Muscle layer of colon (tissue), 2 donors: ENCODE measurements at regions not wholly inside any gene's neighbourhood (a gene's known extent, or its start where the extent isn't known, plus 50 kb on each side); places are given as distances from the start of the nearest gene placed in this dataset.
"Not testable (repeated sequence)": the region's sequence is repeated elsewhere in the genome, so short reads cannot be mapped to it uniquely, and the experiment has no call there.

Source experiments
- H3K27ac ChIP-seq: one replicate; pipeline ENCODE4 v1.7.0; 2013; ENCODE audit warnings: low read depth, mild to moderate bottlenecking, low read length, moderate library complexity
- H3K27me3 ChIP-seq, 2 donors: one replicate each; pipeline ENCODE4 v1.7.0; 2013; ENCODE audit warnings: low read length in 2 of 2, mild to moderate bottlenecking in 2 of 2; ENCODE audit not compliant: insufficient read depth in 2 of 2, control insufficient read depth in 1 of 2
- H3K36me3 ChIP-seq: one replicate; pipeline ENCODE4 v1.7.0; 2013; ENCODE audit warnings: mild to moderate bottlenecking, low read length; ENCODE audit not compliant: insufficient read depth
- H3K4me1 ChIP-seq: one replicate; pipeline ENCODE4 v1.7.0; 2013; ENCODE audit warnings: mild to moderate bottlenecking, low read length; ENCODE audit not compliant: insufficient read depth
- H3K4me3 ChIP-seq, 2 donors: one replicate each; pipeline ENCODE4 v1.7.0; 2013; ENCODE audit warnings: low read length in 2 of 2, low read depth in 1 of 2, mild to moderate bottlenecking in 1 of 2, moderate library complexity in 1 of 2
- H3K9ac ChIP-seq: one replicate; pipeline ENCODE4 v1.7.0; 2013; ENCODE audit warnings: low read length
- H3K9me3 ChIP-seq: one replicate; pipeline ENCODE4 v1.7.0; 2013; ENCODE audit warnings: mild to moderate bottlenecking, low read length
- donor health status: abdominal sarcoma.
- donor health status: Adenocarcinoma of cecum.

- Histone ChIP-seq H3K9ac (no peak overlapping the region), H3K27me3 (no peaks in the 10 kb centered on the region), H3K9me3 (no peaks in the 10 kb centered on the region), H3K4me3 (no peak overlapping the region), H3K4me1 (peaks cover 9% of the 10 kb centered on the region), H3K27ac (no peak overlapping the region), H3K36me3 (no peaks in the 10 kb centered on the region)
Measured at GRCh38 chr5:71912021-71912420, 192.9 kb downstream of the CARTPT start.

GRCh38 chr5:71914281-71914680, 193.0 kb upstream of the MAP1B start:
- Histone ChIP-seq H3K36me3 (no peaks in the 10 kb centered on the region), H3K4me3 (no peak overlapping the region), H3K27ac (no peak overlapping the region), H3K9ac (no peak overlapping the region), H3K27me3 (no peaks in the 10 kb centered on the region), H3K9me3 (no peaks in the 10 kb centered on the region), H3K4me1 (no peaks in the 10 kb centered on the region)

DNA sequence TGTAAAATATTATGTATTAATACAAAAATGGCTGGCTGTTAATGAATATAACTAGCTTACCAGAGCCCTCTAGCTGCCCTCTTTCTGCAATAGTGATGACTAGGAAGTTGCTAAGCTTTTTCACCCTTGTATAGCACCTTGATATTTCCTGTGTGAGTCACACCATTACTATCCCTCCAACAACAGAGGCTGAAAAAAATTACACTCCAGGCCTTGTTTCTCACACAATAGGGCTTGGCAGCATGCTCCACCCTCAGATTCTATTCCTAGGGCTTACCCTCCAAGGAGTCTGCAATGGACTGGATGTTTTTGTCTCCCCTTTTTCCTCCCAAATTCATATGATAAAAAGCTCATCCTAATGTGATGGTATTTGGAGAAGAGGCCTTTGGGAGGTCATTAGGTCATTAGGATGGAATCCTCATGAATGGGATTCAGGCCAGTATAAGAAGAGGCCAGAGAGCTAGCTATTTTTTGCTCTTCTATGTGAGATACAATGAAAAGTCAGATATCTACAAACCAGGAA, 184.6 kb upstream of the MAP1B start:
- no peaks in the 10 kb centered on the region for H3K9me3 ChIP-seq
- no peak overlapping the region for H3K9ac ChIP-seq

DNA sequence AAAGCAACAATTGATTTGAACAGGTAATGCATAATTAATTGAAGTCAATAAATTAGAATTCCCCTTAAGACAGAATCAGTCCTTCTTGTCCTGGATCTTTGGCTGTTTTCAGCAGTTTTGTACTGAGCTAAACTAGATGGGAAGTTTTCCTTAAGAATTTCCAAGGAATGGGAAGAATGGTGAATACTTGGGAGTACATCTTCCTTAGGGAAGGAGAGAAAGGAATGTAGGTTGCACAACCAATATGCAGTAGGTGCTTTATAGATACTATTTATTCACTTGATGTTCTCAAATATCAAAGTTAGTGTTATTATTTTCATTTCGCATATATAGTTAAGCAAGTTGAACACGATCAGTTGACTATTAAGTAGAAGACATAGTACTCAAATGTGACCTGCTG, 183.5 kb upstream of the MAP1B start:
- Histone ChIP-seq H3K27me3 (no peaks in the 10 kb centered on the region), H3K36me3 (no peaks in the 10 kb centered on the region), H3K27ac (no peak overlapping the region), H3K9ac (no peak overlapping the region), H3K4me1 (peaks cover 23% of the 10 kb centered on the region), H3K9me3 (no peaks in the 10 kb centered on the region), H3K4me3 (no peak overlapping the region)

More for the DNA sequence above, 184.6 kb upstream of the MAP1B start:
- peaks cover 23% of the 10 kb centered on the region for H3K4me1 ChIP-seq
- H3K4me3 ChIP-seq, result no peak overlapping the region
- no peaks in the 10 kb centered on the region for H3K27me3 ChIP-seq
- H3K27ac ChIP-seq, result no peak overlapping the region
- H3K36me3 ChIP-seq, result no peaks in the 10 kb centered on the region

DNA sequence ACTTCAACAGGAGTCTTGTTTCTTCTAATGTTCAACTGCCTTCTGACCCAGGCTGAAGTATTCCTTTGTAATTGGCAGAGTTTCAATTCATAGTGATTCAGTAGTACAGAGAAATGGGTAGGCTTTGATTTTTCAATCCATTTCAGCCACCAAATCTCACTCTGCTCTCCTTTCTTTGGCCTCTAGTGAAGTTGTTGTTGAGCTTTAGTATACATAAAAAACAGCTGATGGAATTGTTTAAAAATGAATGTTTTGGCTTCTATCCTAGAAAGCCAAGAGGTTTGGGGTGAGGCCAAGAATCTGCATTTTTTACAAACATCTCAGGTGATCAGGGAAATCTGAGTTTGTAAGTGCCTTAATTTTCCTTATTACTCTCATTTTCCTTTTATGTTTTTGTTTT, 182.9 kb upstream of the MAP1B start:
- Histone ChIP-seq H3K4me3 (no peak overlapping the region), H3K27ac (no peak overlapping the region)

GRCh38 chr5:71924980-71925379, 182.3 kb upstream of the MAP1B start:
- Histone ChIP-seq H3K36me3 (no peaks in the 10 kb centered on the region), H3K4me1 (peaks cover 23% of the 10 kb centered on the region), H3K27me3 (no peaks in the 10 kb centered on the region), H3K9me3 (no peaks in the 10 kb centered on the region), H3K27ac (no peak overlapping the region), H3K4me3 (no peak overlapping the region), H3K9ac (no peak overlapping the region)

More for the DNA sequence above, 182.9 kb upstream of the MAP1B start:
- Histone ChIP-seq H3K36me3 (no peaks in the 10 kb centered on the region), H3K9ac (no peak overlapping the region), H3K4me1 (peaks cover 23% of the 10 kb centered on the region), H3K27me3 (no peaks in the 10 kb centered on the region), H3K9me3 (no peaks in the 10 kb centered on the region)

GRCh38 chr5:71925608-71926091, 181.6 kb upstream of the MAP1B start:
- Histone ChIP-seq H3K27ac (peak overlapping the region; percentile 27), H3K4me3 (no peak overlapping the region), H3K9ac (no peak overlapping the region), H3K4me1 (peaks cover 23% of the 10 kb centered on the region), H3K27me3 (no peaks in the 10 kb centered on the region), H3K36me3 (no peaks in the 10 kb centered on the region), H3K9me3 (no peaks in the 10 kb centered on the region)

- peaks cover 36% of the 10 kb centered on the region for H3K4me1 ChIP-seq
- no peak overlapping the region for H3K4me3 ChIP-seq
- no peak overlapping the region for H3K9ac ChIP-seq
- no peaks in the 10 kb centered on the region for H3K27me3 ChIP-seq
- no peak overlapping the region for H3K27ac ChIP-seq
- H3K9me3 ChIP-seq, result no peaks in the 10 kb centered on the region
- H3K36me3 ChIP-seq, result no peaks in the 10 kb centered on the region
Measured at GRCh38 chr5:71929003-71929402, 178.3 kb upstream of the MAP1B start.

DNA sequence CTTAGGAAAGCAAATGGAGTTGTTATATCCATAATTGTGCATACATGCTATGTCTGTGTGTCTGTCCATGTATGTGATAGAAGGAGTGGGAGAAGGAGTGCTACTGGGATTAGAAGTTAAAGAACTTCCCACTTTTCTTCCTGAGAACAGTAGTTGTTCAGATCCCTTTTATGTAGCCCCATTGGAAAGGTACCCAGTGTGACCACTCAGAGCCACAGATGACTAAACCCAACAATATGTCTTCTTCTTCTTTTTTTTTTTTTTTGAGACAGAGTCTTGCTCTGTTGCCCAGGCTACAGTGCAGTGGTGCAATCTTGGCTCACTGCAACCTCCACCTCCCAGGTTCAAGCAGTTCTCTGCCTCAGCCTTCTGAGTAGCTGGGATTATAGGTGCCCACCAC, 176.7 kb upstream of the MAP1B start:
- not testable (repeated sequence) for H3K9me3 ChIP-seq, H3K4me3 ChIP-seq, H3K9ac ChIP-seq, H3K36me3 ChIP-seq, H3K27ac ChIP-seq, H3K27me3 ChIP-seq
- peaks cover 21% of the 10 kb centered on the region for H3K4me1 ChIP-seq

GRCh38 chr5:71932131-71932654, 175.1 kb upstream of the MAP1B start:
- Histone ChIP-seq H3K27ac (no peak overlapping the region), H3K9me3 (no peaks in the 10 kb centered on the region), H3K27me3 (no peaks in the 10 kb centered on the region), H3K4me3 (no peak overlapping the region), H3K4me1 (peaks cover 15% of the 10 kb centered on the region), H3K9ac (no peak overlapping the region), H3K36me3 (no peaks in the 10 kb centered on the region)

DNA sequence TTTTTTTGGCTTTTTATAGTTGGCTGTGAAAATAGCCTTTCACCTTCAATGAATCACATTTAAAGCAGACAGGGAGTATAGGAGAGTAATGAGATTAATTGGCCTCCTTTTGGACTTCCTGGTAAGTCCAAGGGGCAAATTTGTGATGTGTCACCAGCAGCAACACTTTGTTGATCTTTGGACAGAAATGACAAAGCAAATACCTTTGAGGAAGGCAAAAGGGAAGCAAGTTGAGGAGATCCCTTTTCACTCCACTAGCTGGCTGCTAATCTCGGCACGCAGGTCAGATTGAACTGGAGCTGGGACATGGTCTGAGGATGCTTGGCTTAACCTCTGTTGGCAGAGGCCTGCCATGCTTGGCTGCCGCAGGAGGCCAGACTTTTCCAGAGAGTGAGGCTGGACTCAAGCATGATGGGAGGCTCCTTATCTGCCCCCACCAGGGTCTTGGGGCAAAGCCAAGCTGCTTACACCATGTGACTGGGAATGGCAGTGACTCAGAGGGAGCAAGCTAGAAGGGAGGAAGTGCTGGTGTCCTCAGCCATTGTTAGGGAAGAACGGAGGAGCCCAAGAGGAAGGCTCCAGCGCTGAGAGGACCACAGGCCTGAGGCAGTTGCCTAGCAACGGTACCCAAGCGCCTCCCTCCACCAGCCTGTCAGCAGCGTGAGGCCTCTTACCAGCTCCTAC, 174.5 kb upstream of the MAP1B start:
- H3K27me3 ChIP-seq, result no peaks in the 10 kb centered on the region
- peaks cover 15% of the 10 kb centered on the region for H3K4me1 ChIP-seq
- no peaks in the 10 kb centered on the region for H3K36me3 ChIP-seq
- H3K9me3 ChIP-seq, result no peaks in the 10 kb centered on the region
- no peak overlapping the region for H3K9ac ChIP-seq
- no peak overlapping the region for H3K4me3 ChIP-seq
- H3K27ac ChIP-seq, result no peak overlapping the region

DNA sequence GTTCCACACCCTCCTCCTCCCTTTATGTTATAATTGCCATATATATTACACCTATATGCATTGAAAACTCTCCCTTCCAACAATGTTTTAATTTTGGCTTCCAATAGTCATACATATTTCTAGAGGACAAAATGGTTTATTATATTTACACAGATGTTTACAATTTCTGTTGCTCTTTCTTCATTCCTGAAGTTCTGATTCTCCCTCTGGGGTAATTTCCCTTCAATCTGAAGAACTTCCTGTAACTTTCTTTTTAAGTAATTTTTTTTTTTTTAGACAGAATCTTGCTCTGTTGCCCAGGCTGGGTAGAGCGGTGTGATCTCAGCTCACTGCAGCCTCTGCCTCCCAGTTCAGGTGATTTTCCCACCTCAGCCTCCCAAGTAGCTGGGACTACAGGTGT, 173.0 kb upstream of the MAP1B start:
- Histone ChIP-seq H3K9ac (no peak overlapping the region), H3K27ac (no peak overlapping the region), H3K36me3 (no peaks in the 10 kb centered on the region), H3K4me3 (no peak overlapping the region), H3K27me3 (no peaks in the 10 kb centered on the region), H3K9me3 (no peaks in the 10 kb centered on the region), H3K4me1 (peaks cover 18% of the 10 kb centered on the region)
